Right lobe of liver (tissue), 6 donors: ENCODE measurements at regions not wholly inside any gene's neighbourhood (a gene's known extent, or its start where the extent isn't known, plus 50 kb on each side); places are given as distances from the start of the nearest gene placed in this dataset.

ENCODE experiments used
- ATAC-seq, 4 donors: fragments of 200-7000 bp; cut with Tn5 transposase; one replicate each; pipeline ENCODE4 v1.9.1; 2020; ENCODE audit warnings: mild to moderate bottlenecking in 4 of 4, moderate library complexity in 4 of 4
- DNase-seq, 3 donors: peaks; one replicate each; pipeline ENCODE4 v3.0.0-alpha.2; 2020
- H3K27ac ChIP-seq, 3 donors: fragments of 200-600 bp; one replicate each; pipeline ENCODE4 v1.8.0; 2022
- H3K27me3 ChIP-seq, 2 donors: fragments of 200-600 bp; one replicate each; pipeline ENCODE4 v1.8.0; 2022
- H3K36me3 ChIP-seq, 4 donors: fragments of 200-600 bp; sonication (generic) in 1 of 4; one replicate each; pipeline versions ENCODE4 v1.5.1 to v1.8.0; 2017 to 2022; ENCODE audit warnings: control low read depth in 1 of 4
- H3K4me1 ChIP-seq, 4 donors: fragments of 200-600 bp; sonication (generic) in 1 of 4; one replicate each; pipeline versions ENCODE4 v1.5.1 to v1.8.0; 2017 to 2022; ENCODE audit warnings: control low read depth in 1 of 4
- H3K4me3 ChIP-seq, 3 donors: fragments of 200-600 bp; one replicate each; pipeline ENCODE4 v1.8.0; 2022
- H3K9me3 ChIP-seq, 4 donors: fragments of 200-600 bp; sonication (generic) in 1 of 4; one replicate each; pipeline versions ENCODE4 v1.5.1 to v1.8.0; 2017 to 2022; ENCODE audit warnings: control low read depth in 1 of 4
- CTCF ChIP-seq, 4 donors: fragments of 200-600 bp in 3 of 4; fragments of 450-650 bp in 1 of 4; IDR thresholded peaks; one replicate each; pipeline versions ENCODE4 v1.5.1 to v1.8.0; 2016 to 2022; ENCODE audit warnings: antibody characterized with exemption in 4 of 4, mild to moderate bottlenecking in 2 of 4
- POLR2A ChIP-seq: fragments of 450-650 bp; IDR thresholded peaks from one replicate; pipeline ENCODE4 v1.6.1; 2017; ENCODE audit warnings: antibody characterized with exemption, mild to moderate bottlenecking
- WGBS: methylation state at CpG from one replicate; pipeline ENCODE4 v1.1.6; 2018; ENCODE audit warnings: low coverage, low lambda C conversion rate; ENCODE audit not compliant: insufficient coverage; ENCODE audit errors: missing lambda C conversion rate; 5-methylcytosine and 5-hydroxymethylcytosine counted together
- intact Hi-C, 2 donors: fragments of 100-400 bp; cut with DNase I; formaldehyde crosslinking; loops; one replicate each; pipeline versions ENCODE4 v1.11.2 to v1.14.1; 2022
- donor health status: DM: no; HTN: yes; CAD: no.
- donor health status: DM: no; HTN: no; CAD: no.
- donor health status: DM: no; HTN: no; CAD: no.
- donor health status: DM: no; HTN: yes; CAD: no.
- donor health status: DM: no; HTN: yes; CAD: no.

DNA sequence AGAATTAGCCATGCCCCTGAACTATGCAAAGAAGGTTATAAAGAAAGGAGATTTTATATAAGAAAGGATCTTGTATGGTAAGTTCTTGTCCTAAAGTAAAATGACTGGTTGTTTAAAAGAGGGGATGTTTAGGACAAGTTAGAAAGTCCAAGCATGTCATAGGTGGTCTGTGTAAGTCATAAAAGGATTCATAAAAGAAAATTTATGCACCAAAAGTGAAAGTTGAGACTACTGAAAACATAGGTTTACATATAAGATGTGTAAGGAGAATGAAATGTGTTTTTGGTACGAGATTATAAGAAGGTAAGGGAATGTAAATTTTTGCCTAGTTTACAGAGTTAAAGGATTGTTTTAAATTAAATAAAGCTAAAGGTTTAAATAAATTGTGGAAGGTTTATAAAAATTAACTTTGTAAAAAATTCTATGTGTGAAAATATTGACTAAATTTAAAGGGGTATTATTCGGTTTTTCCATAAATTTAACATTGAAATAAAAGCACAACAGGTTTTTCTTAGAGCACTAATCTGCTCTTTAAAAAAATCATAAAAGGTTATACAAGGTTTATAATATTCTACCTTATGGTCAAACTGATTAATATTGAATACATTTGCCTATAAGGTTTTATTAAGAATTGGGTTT, 93.6 kb upstream of the UST start:
- no peak for ATAC-seq
- H3K36me3 ChIP-seq, result no peaks in the 10 kb centered on the region
- no peaks in the 10 kb centered on the region for H3K4me1 ChIP-seq
- no peaks in the 10 kb centered on the region for H3K27me3 ChIP-seq
- no peak for DNase-seq
- intact Hi-C loops, result no loop called here
- TF ChIP-seq POLR2A (no peak), CTCF (IDR thresholded peaks at IDR 0.05) (no peak)
- no peak overlapping the region for H3K27ac ChIP-seq
- H3K9me3 ChIP-seq, result no peaks in the 10 kb centered on the region
- 36% methylated on average over 2 of the region's 2 CpGs for WGBS
- H3K4me3 ChIP-seq, result no peak overlapping the region

GRCh38 chr6:148657048-148657447, 89.8 kb upstream of the UST start:
- no peaks in the 10 kb centered on the region for H3K27me3 ChIP-seq
- intact Hi-C loops, result no loop called here
- no peak overlapping the region for H3K27ac ChIP-seq
- H3K36me3 ChIP-seq, result no peaks in the 10 kb centered on the region
- H3K9me3 ChIP-seq, result no peaks in the 10 kb centered on the region
- ATAC-seq (peak in 3 of 4 donors; percentile 34 to 74 (median 70)), DNase-seq (no peak)
- no peaks in the 10 kb centered on the region for H3K4me1 ChIP-seq
- TF ChIP-seq POLR2A (no peak), CTCF (IDR thresholded peaks at IDR 0.05) (no peak)
- WGBS, result 42% methylated on average over 4 of the region's 4 CpGs
- H3K4me3 ChIP-seq, result no peak overlapping the region

DNA sequence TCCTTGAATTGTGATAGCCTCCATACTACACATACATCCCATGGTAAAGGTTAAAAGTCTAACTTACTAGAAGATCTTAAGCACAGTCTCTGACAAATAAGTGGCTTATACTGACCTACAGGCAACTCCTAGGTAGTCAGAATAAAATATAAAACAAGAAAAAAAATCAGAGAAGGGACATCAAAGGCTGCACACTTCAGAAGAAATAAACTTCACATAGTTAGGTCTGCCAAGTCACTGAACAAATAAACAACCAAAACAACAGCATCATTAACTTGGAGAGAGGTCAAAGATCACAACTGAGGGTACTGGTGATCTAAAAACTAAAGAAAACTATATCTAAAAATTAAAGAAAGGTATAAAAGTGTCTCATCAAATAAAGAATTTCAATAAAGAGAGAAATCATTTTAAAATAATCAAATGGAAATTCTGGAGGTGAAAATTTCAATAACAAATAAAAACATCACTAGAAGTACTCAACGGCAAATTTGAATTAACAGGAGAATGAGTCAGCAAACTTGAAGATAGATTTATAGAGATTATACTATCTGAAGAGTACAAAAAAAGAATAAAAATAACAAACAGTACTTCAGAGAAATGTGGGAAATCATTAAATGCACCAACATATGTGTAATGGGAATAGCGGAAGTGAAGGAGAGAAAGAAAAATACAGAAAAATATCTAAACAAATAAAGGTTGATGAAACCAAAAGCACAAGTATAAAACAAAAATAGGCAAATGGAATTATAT, 88.0 kb upstream of the UST start:
- ATAC-seq, result no peak
- Histone ChIP-seq H3K4me1 (no peaks in the 10 kb centered on the region), H3K9me3 (no peaks in the 10 kb centered on the region), H3K27ac (no peak overlapping the region), H3K4me3 (no peak overlapping the region), H3K36me3 (no peaks in the 10 kb centered on the region), H3K27me3 (no peaks in the 10 kb centered on the region)
- WGBS, result 86% methylated on average over 2 of the region's 2 CpGs
- no peak for TF ChIP-seq POLR2A
- DNase-seq, result no peak
- intact Hi-C loops, result no loop called here

GRCh38 chr6:148667395-148667794, 79.4 kb upstream of the UST start:
- intact Hi-C loops, result no loop called here
- DNase-seq, result no peak

More at GRCh38 chr6:148667395-148667794, 79.4 kb upstream of the UST start:
- no peak for ATAC-seq
- Histone ChIP-seq H3K27ac (no peak overlapping the region), H3K4me3 (no peak overlapping the region), H3K9me3 (peaks cover 0 to 3% (median 0%) of the 10 kb centered on the region in 4 donors), H3K4me1 (no peaks in the 10 kb centered on the region), H3K36me3 (no peaks in the 10 kb centered on the region), H3K27me3 (no peaks in the 10 kb centered on the region)
- no peak for TF ChIP-seq CTCF (IDR thresholded peaks at IDR 0.05)
- no peak for TF ChIP-seq POLR2A
